CD14-positive monocyte (primary cell): ENCODE measurements at regions not wholly inside any gene's neighbourhood (a gene's known extent, or its start where the extent isn't known, plus 50 kb on each side); places are given as distances from the start of the nearest gene placed in this dataset.

Source experiments
- DNase-seq, 3 donors: peaks; one replicate each; pipeline ENCODE4 v3.0.0-alpha.2; 2011 to 2022
- H2AFZ ChIP-seq: 2 replicates; pipeline ENCODE4 v1.6.0; 2012; ENCODE audit warnings: mild to moderate bottlenecking, low read depth, low read length, inconsistent platforms; ENCODE audit not compliant: insufficient read depth, poor library complexity, severe bottlenecking
- H3K27ac ChIP-seq, 2 donors: 1 replicate in 1 of 2; 2 replicates in 1 of 2; pipeline ENCODE4 v1.5.1; 2012 to 2013; ENCODE audit warnings: low read length in 2 of 2, control low read depth in 1 of 2, inconsistent platforms in 1 of 2, low read depth in 1 of 2, mild to moderate bottlenecking in 1 of 2
- H3K27me3 ChIP-seq, 2 donors: one replicate each; pipeline versions ENCODE4 v1.6.0 to v1.6.1; 2011 to 2013; ENCODE audit warnings: low read length in 2 of 2; ENCODE audit not compliant: control insufficient read depth in 2 of 2, insufficient read depth in 2 of 2
- H3K36me3 ChIP-seq, 2 donors: replicated peaks in 1 of 2; 1 replicate in 1 of 2; 2 replicates in 1 of 2; pipeline versions ENCODE4 v1.5.1 to v1.6.1; 2012 to 2013; ENCODE audit warnings: low read length in 2 of 2, control low read depth in 1 of 2, inconsistent platforms in 1 of 2, mild to moderate bottlenecking in 1 of 2; ENCODE audit not compliant: insufficient read depth in 2 of 2, control insufficient read depth in 1 of 2
- H3K4me1 ChIP-seq, 2 donors: 1 replicate in 1 of 2; 2 replicates in 1 of 2; pipeline versions ENCODE4 v1.5.1 to v1.6.1; 2012 to 2013; ENCODE audit warnings: low read length in 2 of 2, control low read depth in 1 of 2, inconsistent platforms in 1 of 2, mild to moderate bottlenecking in 1 of 2, moderate library complexity in 1 of 2; ENCODE audit not compliant: insufficient read depth in 2 of 2, control insufficient read depth in 1 of 2
- H3K4me2 ChIP-seq: replicated peaks from 2 replicates; pipeline ENCODE3; 2012; ENCODE audit warnings: low read length, moderate library complexity, mild to moderate bottlenecking; ENCODE audit not compliant: poor library complexity, severe bottlenecking; ENCODE audit errors: extremely low read depth
- H3K4me3 ChIP-seq, 3 experiments: fragments of 200-600 bp in 1 of 3; sonication (generic) in 1 of 3; replicated peaks in 1 of 3; 1 replicate in 2 of 3; 2 replicates in 1 of 3; pipeline ENCODE4 v1.5.1; 2011 to 2013; ENCODE audit warnings: low read length in 3 of 3, mild to moderate bottlenecking in 3 of 3, control low read depth in 2 of 3, low read depth in 2 of 3, inconsistent platforms in 1 of 3, moderate library complexity in 1 of 3
- H3K79me2 ChIP-seq: 2 replicates; pipeline ENCODE4 v1.6.0; 2012; ENCODE audit warnings: mild to moderate bottlenecking, control low read depth, inconsistent platforms, low read length, moderate library complexity; ENCODE audit not compliant: insufficient read depth
- H3K9ac ChIP-seq: 2 replicates; pipeline ENCODE4 v1.6.0; 2017; ENCODE audit warnings: low read length, mild to moderate bottlenecking; ENCODE audit not compliant: insufficient read depth, poor library complexity, severe bottlenecking
- H3K9me3 ChIP-seq, 2 donors: replicated peaks in 1 of 2; 1 replicate in 1 of 2; 2 replicates in 1 of 2; pipeline versions ENCODE4 v1.5.1 to v1.6.1; 2012 to 2013; ENCODE audit warnings: low read length in 2 of 2, control low read depth in 1 of 2; ENCODE audit not compliant: control insufficient read depth in 1 of 2, insufficient read depth in 1 of 2
- H4K20me1 ChIP-seq: 2 replicates; pipeline ENCODE4 v1.6.0; 2012; ENCODE audit warnings: mild to moderate bottlenecking, low read length, control low read depth, moderate library complexity; ENCODE audit not compliant: insufficient read depth
- H3K27ac Mint-ChIP-seq, 7 donors: one replicate each; pipeline ENCODE4 v1.8.0; 2020; ENCODE audit warnings: mild to moderate bottlenecking in 7 of 7, mixed read lengths in 7 of 7, moderate library complexity in 6 of 7, inconsistent platforms in 2 of 7
- H3K27me3 Mint-ChIP-seq, 3 donors: one replicate each; pipeline ENCODE4 v1.8.0; 2021 to 2022; ENCODE audit warnings: low read depth in 3 of 3, mild to moderate bottlenecking in 3 of 3, mixed read lengths in 3 of 3, moderate library complexity in 3 of 3, inconsistent platforms in 1 of 3
- H3K36me3 Mint-ChIP-seq, 2 donors: one replicate each; pipeline ENCODE4 v1.8.0; 2020; ENCODE audit warnings: mixed read lengths in 2 of 2, inconsistent platforms in 1 of 2, mild to moderate bottlenecking in 1 of 2
- H3K4me1 Mint-ChIP-seq: one replicate; pipeline ENCODE4 v1.8.0; 2020; ENCODE audit warnings: mild to moderate bottlenecking, mixed read lengths
- H3K4me3 Mint-ChIP-seq, 2 donors: one replicate each; pipeline ENCODE4 v1.8.0; 2020; ENCODE audit warnings: mild to moderate bottlenecking in 2 of 2, mixed read lengths in 2 of 2, moderate library complexity in 1 of 2
- H3K9me3 Mint-ChIP-seq, 7 donors: one replicate each; pipeline ENCODE4 v1.8.0; 2020 to 2022; ENCODE audit warnings: mixed read lengths in 7 of 7, mild to moderate bottlenecking in 6 of 7, moderate library complexity in 6 of 7, inconsistent platforms in 2 of 7
- WGBS: methylation state at CpG from one replicate; pipeline ENCODE4 v1.1.5; 2013; ENCODE audit warnings: missing lambda C conversion rate; ENCODE audit not compliant: insufficient coverage; 5-methylcytosine and 5-hydroxymethylcytosine counted together
- intact Hi-C, 2 donors: fragments of 100-400 bp; cut with micrococcal nuclease; formaldehyde crosslinking; loops; one replicate each; pipeline versions ENCODE4 v1.15.0 to v1.15.1; 2023
- TF ChIP-seq, protein P1 (sequence below): fragments of 200-600 bp; IDR thresholded peaks from one replicate; pipeline ENCODE4 v1.8.0; 2022; ENCODE audit warnings: antibody characterized with exemption, mild to moderate bottlenecking

GRCh38 chr7:51792796-51793195 is 476.2 kb upstream of the COBL start:
- Histone ChIP-seq H3K4me1 (no peaks in the 10 kb centered on the region), H3K4me2 (no peak overlapping the region), H3K9ac (no peak overlapping the region), H3K79me2 (no peaks in the 10 kb centered on the region), H3K36me3 (no peaks in the 10 kb centered on the region), H3K4me3 (no peak overlapping the region), H2AFZ (no peak overlapping the region), H3K9me3 (peaks cover 0 to 4% of the 10 kb centered on the region in 2 donors), H3K27ac (no peak overlapping the region), H3K27me3 (no peaks in the 10 kb centered on the region), H4K20me1 (no peaks in the 10 kb centered on the region)
- TF ChIP-seq, protein P1, sequence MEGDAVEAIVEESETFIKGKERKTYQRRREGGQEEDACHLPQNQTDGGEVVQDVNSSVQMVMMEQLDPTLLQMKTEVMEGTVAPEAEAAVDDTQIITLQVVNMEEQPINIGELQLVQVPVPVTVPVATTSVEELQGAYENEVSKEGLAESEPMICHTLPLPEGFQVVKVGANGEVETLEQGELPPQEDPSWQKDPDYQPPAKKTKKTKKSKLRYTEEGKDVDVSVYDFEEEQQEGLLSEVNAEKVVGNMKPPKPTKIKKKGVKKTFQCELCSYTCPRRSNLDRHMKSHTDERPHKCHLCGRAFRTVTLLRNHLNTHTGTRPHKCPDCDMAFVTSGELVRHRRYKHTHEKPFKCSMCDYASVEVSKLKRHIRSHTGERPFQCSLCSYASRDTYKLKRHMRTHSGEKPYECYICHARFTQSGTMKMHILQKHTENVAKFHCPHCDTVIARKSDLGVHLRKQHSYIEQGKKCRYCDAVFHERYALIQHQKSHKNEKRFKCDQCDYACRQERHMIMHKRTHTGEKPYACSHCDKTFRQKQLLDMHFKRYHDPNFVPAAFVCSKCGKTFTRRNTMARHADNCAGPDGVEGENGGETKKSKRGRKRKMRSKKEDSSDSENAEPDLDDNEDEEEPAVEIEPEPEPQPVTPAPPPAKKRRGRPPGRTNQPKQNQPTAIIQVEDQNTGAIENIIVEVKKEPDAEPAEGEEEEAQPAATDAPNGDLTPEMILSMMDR = no peak
- H3K4me3 Mint-ChIP-seq = no peak overlapping the region
- no peak overlapping the region for H3K27ac Mint-ChIP-seq
- no peaks in the 10 kb centered on the region for H3K36me3 Mint-ChIP-seq
- no peaks in the 10 kb centered on the region for H3K4me1 Mint-ChIP-seq
- intact Hi-C loops = no loop called here
- WGBS = no CpG with 5 or more reads among the region's 1 CpG
- no peak for DNase-seq
- H3K9me3 Mint-ChIP-seq = peaks cover 0 to 12% (median 2%) of the 10 kb centered on the region in 7 donors
- H3K27me3 Mint-ChIP-seq = peaks cover 0 to 2% (median 0%) of the 10 kb centered on the region in 3 donors

DNA sequence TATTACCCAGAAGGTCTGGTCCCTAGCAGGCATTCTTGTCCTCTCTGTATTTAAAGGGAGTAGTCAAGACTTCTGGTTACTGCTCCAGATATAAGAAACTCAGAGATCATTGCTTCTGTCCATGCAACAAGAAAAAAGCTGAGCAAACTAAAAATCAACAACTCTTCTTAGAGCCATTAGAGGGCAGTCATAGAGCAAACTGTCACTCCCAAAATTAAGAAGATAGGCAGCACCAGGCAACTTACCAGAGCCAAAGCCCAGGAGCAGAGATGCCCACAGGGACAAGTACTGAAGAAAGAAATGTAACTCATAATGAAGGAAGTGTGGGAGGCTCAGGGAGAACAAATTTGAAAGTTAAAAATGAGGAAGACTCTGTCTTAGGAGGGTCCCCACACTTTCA is 472.9 kb upstream of the COBL start:
- no peak overlapping the region for H3K4me3 Mint-ChIP-seq
- no peak for DNase-seq
- intact Hi-C loops = no loop called here
- peaks cover 0 to 2% (median 0%) of the 10 kb centered on the region in 3 donors for H3K27me3 Mint-ChIP-seq
- H3K27ac Mint-ChIP-seq = no peak overlapping the region
- peaks cover 0 to 7% of the 10 kb centered on the region in 2 donors for H3K9me3 ChIP-seq
- peaks cover 0 to 12% (median 2%) of the 10 kb centered on the region in 7 donors for H3K9me3 Mint-ChIP-seq
- TF ChIP-seq, protein P1 = no peak
- H3K4me3 ChIP-seq = no peak overlapping the region
- no peaks in the 10 kb centered on the region for H3K79me2 ChIP-seq
- no peaks in the 10 kb centered on the region for H4K20me1 ChIP-seq
- H3K4me1 ChIP-seq = no peaks in the 10 kb centered on the region
- no peak overlapping the region for H3K9ac ChIP-seq
- H3K4me1 Mint-ChIP-seq = no peaks in the 10 kb centered on the region
- no peak overlapping the region for H3K27ac ChIP-seq
- no peak overlapping the region for H3K4me2 ChIP-seq
- no peak overlapping the region for H2AFZ ChIP-seq
- H3K36me3 ChIP-seq = no peaks in the 10 kb centered on the region
- H3K27me3 ChIP-seq = no peaks in the 10 kb centered on the region
- no peaks in the 10 kb centered on the region for H3K36me3 Mint-ChIP-seq
